ENCODE measurements at regions not wholly inside any gene's neighbourhood (a gene's known extent, or its start where the extent isn't known, plus 50 kb on each side); places are given as distances from the start of the nearest gene placed in this dataset.

- Histone ChIP-seq H3K4me3 (ENCODE audit: low read depth, low read length) (no peak overlapping the region), H3K27ac (no peak overlapping the region), H3K27me3 (replicated peaks) (no peaks in the 10 kb centered on the region), H3K36me3 (replicated peaks) (no peaks in the 10 kb centered on the region)
- in situ Hi-C loops (cut with HindIII; ENCODE audit: low pct_ligation_motif_present, low sequenced_read_pairs): no loop called here
- no peak for DNase-seq
- no peak for TF ChIP-seq CTCF (IDR thresholded peaks at IDR 0.05; ENCODE audit: low read depth, low read length, missing control alignments)
Observed at GRCh38 chr6:21739838-21740237, 146.3 kb downstream of the SOX4 start.

GRCh38 chr6:21740376-21741124 is 147.0 kb downstream of the SOX4 start:
- Histone ChIP-seq H3K27ac (no peak overlapping the region), H3K36me3 (replicated peaks) (no peaks in the 10 kb centered on the region), H3K4me3 (ENCODE audit: low read depth, low read length) (no peak overlapping the region), H3K27me3 (replicated peaks) (no peaks in the 10 kb centered on the region)
- in situ Hi-C loops (cut with HindIII; ENCODE audit: low pct_ligation_motif_present, low sequenced_read_pairs): no loop called here
- no peak for TF ChIP-seq CTCF (IDR thresholded peaks at IDR 0.05; ENCODE audit: low read depth, low read length, missing control alignments)
- peak; percentile 49 for DNase-seq

GRCh38 chr6:21741221-21742109 is 147.9 kb downstream of the SOX4 start:
- H3K27ac ChIP-seq: peak overlapping the region; percentile 48
- in situ Hi-C loops (cut with HindIII; ENCODE audit: low pct_ligation_motif_present, low sequenced_read_pairs): no loop called here
- no peaks in the 10 kb centered on the region for H3K36me3 ChIP-seq (replicated peaks)
- no peak for DNase-seq
- no peaks in the 10 kb centered on the region for H3K27me3 ChIP-seq (replicated peaks)
- H3K4me3 ChIP-seq (ENCODE audit: low read depth, low read length): no peak overlapping the region
- no peak for TF ChIP-seq CTCF (IDR thresholded peaks at IDR 0.05; ENCODE audit: low read depth, low read length, missing control alignments)

- peak; percentile 78 for DNase-seq
- no peaks in the 10 kb centered on the region for H3K36me3 ChIP-seq (replicated peaks)
- TF ChIP-seq CTCF (IDR thresholded peaks at IDR 0.05; ENCODE audit: low read depth, low read length, missing control alignments): no peak
- H3K27ac ChIP-seq: peak overlapping the region; percentile 48
- no peak overlapping the region for H3K4me3 ChIP-seq (ENCODE audit: low read depth, low read length)
- H3K27me3 ChIP-seq (replicated peaks): no peaks in the 10 kb centered on the region
- in situ Hi-C loops (cut with HindIII; ENCODE audit: low pct_ligation_motif_present, low sequenced_read_pairs): no loop called here
Observed at GRCh38 chr6:21742238-21742660, 148.7 kb downstream of the SOX4 start.

- no peak for DNase-seq
- Histone ChIP-seq H3K27ac (no peak overlapping the region), H3K4me3 (ENCODE audit: low read depth, low read length) (no peak overlapping the region), H3K36me3 (replicated peaks) (no peaks in the 10 kb centered on the region), H3K27me3 (replicated peaks) (no peaks in the 10 kb centered on the region)
- in situ Hi-C loops (cut with HindIII; ENCODE audit: low pct_ligation_motif_present, low sequenced_read_pairs): no loop called here
- no peak for TF ChIP-seq CTCF (IDR thresholded peaks at IDR 0.05; ENCODE audit: low read depth, low read length, missing control alignments)
Observed at GRCh38 chr6:21744331-21744730, 150.8 kb downstream of the SOX4 start.

Measured in brain microvascular endothelial cell (primary cell).